Keratinocyte (primary cell): ENCODE measurements at regions not wholly inside any gene's neighbourhood (a gene's known extent, or its start where the extent isn't known, plus 50 kb on each side); places are given as distances from the start of the nearest gene placed in this dataset.

Source experiments
- DNase-seq: peaks from one replicate; pipeline ENCODE4 v3.0.0-alpha.2; 2011; ENCODE audit warnings: low read depth, missing footprints, low spot score
- FAIRE-seq: peaks from 2 replicates; lab custom pipeline; 2011; peaks lifted over from hg19 to GRCh38; lab: Jason Lieb, UNC
- H2AFZ ChIP-seq: 2 replicates; pipeline ENCODE4 v1.6.0; 2012; ENCODE audit warnings: low read length, control low read depth, inconsistent platforms; ENCODE audit not compliant: control insufficient read depth
- H3K27ac ChIP-seq: 2 replicates; pipeline ENCODE4 v1.5.1; 2011; ENCODE audit warnings: low read length; ENCODE audit not compliant: control insufficient read depth, insufficient read depth
- H3K27me3 ChIP-seq: 3 replicates; pipeline ENCODE4 v1.6.0; 2011; ENCODE audit warnings: low read length; ENCODE audit not compliant: control insufficient read depth, insufficient read depth; ENCODE audit errors: extremely low read depth
- H3K36me3 ChIP-seq, 2 experiments: 2 replicates in 1 of 2; 3 replicates in 1 of 2; pipeline ENCODE4 v1.5.1; 2011; ENCODE audit warnings: low read length in 2 of 2, mild to moderate bottlenecking in 1 of 2; ENCODE audit not compliant: control insufficient read depth in 2 of 2, insufficient read depth in 2 of 2; ENCODE audit errors: extremely low read depth in 1 of 2
- H3K4me1 ChIP-seq: 3 replicates; pipeline ENCODE4 v1.5.1; 2011; ENCODE audit warnings: low read length; ENCODE audit not compliant: control insufficient read depth, insufficient read depth; ENCODE audit errors: extremely low read depth
- H3K4me2 ChIP-seq: 3 replicates; pipeline ENCODE4 v1.6.0; 2011; ENCODE audit warnings: low read depth, low read length; ENCODE audit not compliant: control insufficient read depth, insufficient read depth; ENCODE audit errors: extremely low read depth
- H3K4me3 ChIP-seq, 3 experiments: fragments of 200-600 bp in 1 of 3; sonication (generic) in 1 of 3; 2 replicates in 2 of 3; 3 replicates in 1 of 3; pipeline ENCODE4 v1.5.1; 2011 to 2016; ENCODE audit warnings: low read length in 3 of 3, mild to moderate bottlenecking in 3 of 3, control low read depth in 2 of 3, inconsistent platforms in 1 of 3, low read depth in 1 of 3, mixed read lengths in 1 of 3, mixed run types in 1 of 3, moderate library complexity in 1 of 3; ENCODE audit not compliant: control insufficient read depth in 2 of 3, insufficient read depth in 2 of 3; ENCODE audit errors: extremely low read depth in 1 of 3
- H3K79me2 ChIP-seq: 2 replicates; pipeline ENCODE4 v1.6.0; 2012; ENCODE audit warnings: low read length; ENCODE audit not compliant: control insufficient read depth, insufficient read depth
- H3K9ac ChIP-seq: 3 replicates; pipeline ENCODE4 v1.6.0; 2011; ENCODE audit warnings: low read length; ENCODE audit not compliant: control insufficient read depth, insufficient read depth; ENCODE audit errors: extremely low read depth
- H3K9me1 ChIP-seq: 3 replicates; pipeline ENCODE4 v1.6.0; 2011; ENCODE audit warnings: low read length; ENCODE audit not compliant: control insufficient read depth, insufficient read depth; ENCODE audit errors: extremely low read depth
- H3K9me3 ChIP-seq: 2 replicates; pipeline ENCODE4 v1.5.1; 2012; ENCODE audit warnings: low read depth, low read length; ENCODE audit not compliant: control insufficient read depth
- H4K20me1 ChIP-seq: 3 replicates; pipeline ENCODE4 v1.6.0; 2011; ENCODE audit warnings: low read length; ENCODE audit not compliant: control insufficient read depth, insufficient read depth; ENCODE audit errors: extremely low read depth
- EZH2 ChIP-seq: IDR thresholded peaks from one replicate; pipeline ENCODE4 v1.6.1; 2012; ENCODE audit warnings: inconsistent platforms, mild to moderate bottlenecking, low read length, moderate library complexity
- dilution Hi-C: fragments of 300-500 bp; cut with MboI; formaldehyde crosslinking; loops from one replicate; pipeline ENCODE4 v1.7.0; 2020; ENCODE audit warnings: low sequenced_read_pairs; ENCODE audit not compliant: extremely low pct_ligation_motif_present
- TF ChIP-seq, protein P1 (sequence below), 3 experiments: IDR thresholded peaks in 1 of 3; conservative IDR thresholded peaks in 1 of 3; optimal IDR thresholded peaks in 1 of 3; 2 replicates in 2 of 3; 3 replicates in 1 of 3; pipeline versions ENCODE3 to v1.5.1; 2011; ENCODE audit warnings: low read length in 3 of 3, mild to moderate bottlenecking in 3 of 3, moderate library complexity in 2 of 3, control low read depth in 1 of 3, inconsistent platforms in 1 of 3; ENCODE audit not compliant: insufficient read depth in 2 of 3; ENCODE audit errors: extremely low read depth in 1 of 3

DNA sequence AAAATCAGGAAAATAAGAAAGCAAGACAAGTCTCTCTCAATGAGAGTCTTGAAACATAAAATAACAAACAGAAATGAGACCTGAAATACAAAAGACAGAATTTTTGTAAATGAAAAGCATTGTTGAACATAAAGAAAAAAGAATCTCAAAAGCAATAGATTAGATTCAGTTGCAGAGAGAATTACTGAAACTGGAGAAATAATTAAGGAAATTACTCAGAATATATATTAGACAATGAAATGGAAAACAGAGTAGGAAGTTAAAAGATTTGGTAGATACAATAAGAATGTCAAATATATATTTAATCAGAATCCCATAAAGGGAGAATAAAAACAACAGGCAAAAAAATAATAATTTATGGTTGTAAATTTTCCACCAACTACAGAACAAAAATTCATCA, 308.3 kb downstream of the CRPPA start:
- Histone ChIP-seq H2AFZ (no peak overlapping the region), H3K4me3 (no peak overlapping the region), H3K79me2 (no peaks in the 10 kb centered on the region), H3K4me2 (no peak overlapping the region), H3K4me1 (no peaks in the 10 kb centered on the region), H3K27ac (no peak overlapping the region), H3K27me3 (no peaks in the 10 kb centered on the region), H3K36me3 (no peaks in the 10 kb centered on the region), H3K9me3 (peaks cover 2% of the 10 kb centered on the region), H3K9me1 (no peaks in the 10 kb centered on the region), H3K9ac (no peak overlapping the region), H4K20me1 (no peaks in the 10 kb centered on the region)
- DNase-seq (no peak), FAIRE-seq (no peak)
- dilution Hi-C loops, result no loop called here
- TF ChIP-seq, protein P1, sequence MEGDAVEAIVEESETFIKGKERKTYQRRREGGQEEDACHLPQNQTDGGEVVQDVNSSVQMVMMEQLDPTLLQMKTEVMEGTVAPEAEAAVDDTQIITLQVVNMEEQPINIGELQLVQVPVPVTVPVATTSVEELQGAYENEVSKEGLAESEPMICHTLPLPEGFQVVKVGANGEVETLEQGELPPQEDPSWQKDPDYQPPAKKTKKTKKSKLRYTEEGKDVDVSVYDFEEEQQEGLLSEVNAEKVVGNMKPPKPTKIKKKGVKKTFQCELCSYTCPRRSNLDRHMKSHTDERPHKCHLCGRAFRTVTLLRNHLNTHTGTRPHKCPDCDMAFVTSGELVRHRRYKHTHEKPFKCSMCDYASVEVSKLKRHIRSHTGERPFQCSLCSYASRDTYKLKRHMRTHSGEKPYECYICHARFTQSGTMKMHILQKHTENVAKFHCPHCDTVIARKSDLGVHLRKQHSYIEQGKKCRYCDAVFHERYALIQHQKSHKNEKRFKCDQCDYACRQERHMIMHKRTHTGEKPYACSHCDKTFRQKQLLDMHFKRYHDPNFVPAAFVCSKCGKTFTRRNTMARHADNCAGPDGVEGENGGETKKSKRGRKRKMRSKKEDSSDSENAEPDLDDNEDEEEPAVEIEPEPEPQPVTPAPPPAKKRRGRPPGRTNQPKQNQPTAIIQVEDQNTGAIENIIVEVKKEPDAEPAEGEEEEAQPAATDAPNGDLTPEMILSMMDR (optimal IDR thresholded peaks at IDR 0.05 in 1 of 3, IDR thresholded peaks at IDR 0.05 in 1 of 3, conservative IDR thresholded peaks at IDR 0.05 in 1 of 3; ENCODE audit: extremely low read depth in 1 of 3, insufficient read depth in 2 of 3, low read length in 3 of 3), result no peak
- no peak for TF ChIP-seq EZH2

DNA sequence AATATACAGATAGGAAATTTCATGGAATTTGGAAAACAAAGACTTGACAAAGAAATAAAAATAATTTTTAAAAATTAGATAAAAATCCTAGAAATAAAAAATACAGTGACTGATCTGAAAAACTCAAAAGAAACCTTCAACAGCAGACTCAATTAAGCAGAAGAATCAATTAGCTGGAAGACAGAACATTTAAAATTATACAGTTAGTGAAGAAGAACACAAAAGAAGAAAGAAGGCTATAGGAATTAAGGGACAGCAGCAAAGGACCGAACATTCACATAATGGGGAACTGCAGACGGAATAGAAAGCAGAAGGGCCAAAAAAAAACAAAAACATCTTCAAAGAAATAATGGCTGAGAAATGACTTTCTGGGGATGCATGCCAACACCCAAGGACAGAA, 314.5 kb downstream of the CRPPA start:
- H3K9me1 ChIP-seq, result no peaks in the 10 kb centered on the region
- no peak for DNase-seq
- H3K36me3 ChIP-seq, result no peaks in the 10 kb centered on the region
- dilution Hi-C loops, result no loop called here
- peaks cover 2% of the 10 kb centered on the region for H3K9me3 ChIP-seq
- H3K27me3 ChIP-seq, result no peaks in the 10 kb centered on the region
- H3K27ac ChIP-seq, result no peak overlapping the region
- H2AFZ ChIP-seq, result no peak overlapping the region
- H4K20me1 ChIP-seq, result no peaks in the 10 kb centered on the region
- H3K4me2 ChIP-seq, result no peak overlapping the region
- no peaks in the 10 kb centered on the region for H3K4me1 ChIP-seq
- no peaks in the 10 kb centered on the region for H3K79me2 ChIP-seq
- no peak overlapping the region for H3K4me3 ChIP-seq
- no peak overlapping the region for H3K9ac ChIP-seq
- no peak for TF ChIP-seq EZH2
- TF ChIP-seq, protein P1 (optimal IDR thresholded peaks at IDR 0.05 in 1 of 3, IDR thresholded peaks at IDR 0.05 in 1 of 3, conservative IDR thresholded peaks at IDR 0.05 in 1 of 3; ENCODE audit: extremely low read depth in 1 of 3, insufficient read depth in 2 of 3, low read length in 3 of 3), result no peak
- no peak for FAIRE-seq
